PFSK-1 (cell line): ENCODE measurements at regions not wholly inside any gene's neighbourhood (a gene's known extent, or its start where the extent isn't known, plus 50 kb on each side); places are given as distances from the start of the nearest gene placed in this dataset.

Experiments
- POLR2AphosphoS5 ChIP-seq: IDR thresholded peaks from 2 replicates; pipeline ENCODE4 v1.6.1; 2012; ENCODE audit warnings: low read depth, mild to moderate bottlenecking, control low read depth, low read length, moderate library complexity
- SIN3A ChIP-seq: IDR thresholded peaks from 2 replicates; pipeline ENCODE4 v1.6.1; 2012; ENCODE audit warnings: mild to moderate bottlenecking, low read length, moderate library complexity, borderline replicate concordance; ENCODE audit not compliant: insufficient read depth

DNA sequence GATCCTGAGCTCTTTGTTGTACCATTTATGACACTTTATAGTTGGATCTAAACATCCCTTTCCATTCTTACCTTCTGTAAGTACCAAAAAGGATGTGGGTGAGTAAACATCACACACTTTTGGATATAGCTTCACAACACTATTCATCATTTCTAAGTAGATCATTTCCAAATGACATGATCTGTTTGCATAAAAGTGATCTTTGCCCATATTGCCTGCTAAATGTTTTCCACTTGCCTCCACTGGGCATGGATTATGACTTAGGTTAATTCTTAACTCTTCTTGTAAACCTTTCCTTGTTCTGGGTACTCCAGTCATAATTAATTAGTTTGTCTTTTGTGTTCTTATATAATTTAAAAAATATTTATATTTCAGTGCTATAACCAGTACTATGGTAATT lies 244.9 kb upstream of the AGA start:
- TF ChIP-seq POLR2AphosphoS5 (no peak), SIN3A (no peak)
